Activated CD4-positive, CD25-positive, alpha-beta regulatory T cell treated with anti-CD3 and anti-CD28 coated beads, Interleukin-2, amount 50 U/mL, for 24 hours (primary cell): ENCODE measurements at regions not wholly inside any gene's neighbourhood (a gene's known extent, or its start where the extent isn't known, plus 50 kb on each side); places are given as distances from the start of the nearest gene placed in this dataset.

Source experiments
- ATAC-seq, 2 donors: fragments of 150-1000 bp; cut with Tn5 transposase; one replicate each; pipeline ENCODE4 v1.10.0; 2021; ENCODE audit warnings: mild to moderate bottlenecking in 1 of 2, moderate library complexity in 1 of 2

DNA sequence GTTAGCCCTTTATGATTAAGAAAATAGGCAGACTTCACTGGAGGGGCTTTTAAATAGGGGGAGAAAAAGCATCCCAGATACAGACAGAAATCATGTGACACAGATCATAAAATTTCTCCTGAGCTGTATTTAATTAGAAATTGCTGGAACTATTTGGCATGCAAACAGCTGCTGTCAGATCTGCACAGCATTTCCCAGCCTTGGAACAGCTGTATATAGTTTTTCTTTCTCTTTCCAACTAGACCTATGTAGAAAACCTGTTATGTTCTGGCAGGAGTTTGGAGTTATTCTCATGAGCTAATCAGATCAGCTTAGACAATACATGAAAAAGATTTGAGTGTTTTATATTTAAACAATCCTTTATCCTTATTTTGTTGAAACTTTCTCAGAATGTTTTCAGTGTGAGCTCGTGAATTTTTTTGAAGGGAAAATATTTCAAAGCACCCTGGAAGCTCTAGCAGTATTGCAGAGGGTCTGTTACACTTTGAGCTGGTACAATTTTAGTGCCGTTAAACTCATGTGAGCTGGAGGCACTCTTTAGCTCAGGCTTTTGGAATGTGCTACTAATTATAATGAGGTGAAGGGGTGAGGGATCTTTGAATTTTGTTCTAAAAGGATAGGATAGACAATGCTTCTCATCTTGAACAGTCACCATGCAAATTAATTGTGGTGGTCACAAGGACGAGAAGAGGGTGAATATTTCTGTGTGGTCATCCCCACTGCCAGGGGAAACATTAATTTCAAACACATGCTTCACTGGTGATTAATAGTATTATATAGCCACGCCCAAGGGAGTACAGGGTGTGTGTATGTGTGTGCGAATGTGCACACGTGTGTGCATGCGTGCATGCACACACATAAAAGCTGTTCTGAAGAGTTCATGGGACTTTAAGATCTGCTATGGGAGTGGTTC lies 239.4 kb upstream of the FBXL7 start:
- no peak for ATAC-seq

GRCh38 chr5:15256485-15256884 lies 243.5 kb upstream of the FBXL7 start:
- ATAC-seq = no peak

- ATAC-seq = no peak
Measured at GRCh38 chr5:15255576-15255975, 244.4 kb upstream of the FBXL7 start.

DNA sequence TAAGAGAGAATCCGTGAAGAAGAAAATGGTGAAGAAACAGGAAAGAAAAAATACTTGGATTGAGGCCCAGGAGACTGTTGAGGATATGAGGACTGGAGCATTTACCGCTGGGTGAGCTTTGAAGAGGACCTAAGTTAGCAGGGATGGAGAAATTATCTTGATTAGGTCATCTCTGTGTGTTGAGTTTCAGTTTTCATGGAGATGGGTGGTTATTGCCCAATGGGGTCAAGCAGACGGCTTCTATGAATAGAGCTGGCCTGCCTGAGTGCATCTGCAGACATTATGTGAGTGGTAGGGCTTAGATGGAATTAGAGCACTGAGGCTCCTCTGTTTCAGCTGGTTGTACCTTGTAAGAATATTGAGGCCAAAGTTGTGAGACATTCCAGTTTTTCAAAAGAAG lies 245.4 kb upstream of the FBXL7 start:
- ATAC-seq = no peak

DNA sequence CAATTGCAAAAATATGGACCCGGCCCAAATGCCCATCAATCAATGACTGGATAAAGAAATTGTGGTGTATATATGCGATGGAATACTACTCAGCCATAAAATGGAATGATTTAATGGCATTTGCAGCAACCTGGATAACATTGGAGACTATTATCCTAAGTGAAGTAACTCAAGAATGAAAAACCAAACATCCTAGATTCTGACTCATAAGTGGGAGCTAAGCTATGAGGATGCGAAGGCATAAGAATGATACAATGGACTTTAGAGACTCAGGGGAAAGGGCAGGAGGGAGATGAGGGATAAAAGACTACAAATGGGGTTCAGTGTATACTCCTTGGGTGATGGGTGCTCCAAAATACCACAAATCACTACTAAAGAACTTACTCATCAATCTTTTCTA lies 247.6 kb upstream of the FBXL7 start:
- ATAC-seq = no peak

DNA sequence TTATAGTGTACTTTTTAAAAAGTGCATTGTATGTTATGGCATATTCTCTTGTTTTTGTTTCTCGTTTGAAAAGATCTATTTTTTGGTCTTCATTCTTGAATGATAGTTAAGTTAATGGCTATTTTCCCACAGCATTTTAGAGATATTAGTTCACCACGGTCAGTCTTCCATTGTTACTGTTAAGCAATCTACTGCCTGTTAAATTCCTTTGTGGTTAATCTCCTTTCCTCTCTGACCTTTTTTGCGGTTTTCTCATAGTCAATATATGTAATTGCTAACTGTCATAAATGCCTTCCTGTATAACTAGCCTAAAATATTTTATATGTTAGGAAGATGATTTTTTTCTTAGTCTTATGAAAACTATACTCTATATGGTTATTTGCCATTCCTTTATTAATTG lies 250.8 kb upstream of the FBXL7 start:
- ATAC-seq = no peak

- no peak for ATAC-seq
Measured at GRCh38 chr5:15248731-15249130, 251.2 kb upstream of the FBXL7 start.

- no peak for ATAC-seq
Measured at GRCh38 chr5:15245913-15246312, 254.1 kb upstream of the FBXL7 start.

GRCh38 chr5:15243301-15244020 lies 256.5 kb upstream of the FBXL7 start:
- no peak for ATAC-seq

- no peak for ATAC-seq
Measured at GRCh38 chr5:15241216-15241821, 258.7 kb upstream of the FBXL7 start.

- no peak for ATAC-seq
Measured at GRCh38 chr5:15238006-15238405, 262.0 kb upstream of the FBXL7 start.

DNA sequence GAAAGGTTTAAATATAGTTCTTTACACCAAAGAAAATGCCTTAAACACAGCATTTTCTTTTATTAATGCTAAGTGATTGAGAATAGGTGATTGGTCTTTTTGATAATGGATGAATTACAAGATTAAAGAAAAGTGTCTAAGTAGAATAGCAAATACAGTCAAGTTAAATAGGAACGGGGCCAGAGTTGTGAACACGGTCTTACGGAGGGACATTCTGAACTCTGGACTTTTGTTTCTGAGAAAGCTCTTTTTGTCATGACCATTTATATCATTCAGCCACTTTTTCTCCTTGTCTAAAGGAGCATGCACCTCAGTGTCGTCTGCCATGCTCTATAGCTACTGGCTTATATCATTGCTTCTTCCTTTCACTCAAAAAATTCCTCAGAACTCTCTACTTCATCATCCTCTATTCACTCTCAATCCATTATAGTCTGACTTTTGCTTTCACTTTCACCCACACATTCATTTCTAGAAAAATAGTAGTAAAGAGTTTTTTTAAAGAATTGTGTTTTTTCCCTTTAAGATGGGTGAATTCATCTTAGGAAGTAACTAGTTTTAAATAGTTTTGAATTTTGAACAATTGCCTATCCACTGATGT lies 263.0 kb upstream of the FBXL7 start:
- no peak for ATAC-seq

GRCh38 chr5:15234911-15235310 lies 265.1 kb upstream of the FBXL7 start:
- no peak for ATAC-seq

GRCh38 chr5:15234366-15234765 lies 265.6 kb upstream of the FBXL7 start:
- ATAC-seq = no peak

DNA sequence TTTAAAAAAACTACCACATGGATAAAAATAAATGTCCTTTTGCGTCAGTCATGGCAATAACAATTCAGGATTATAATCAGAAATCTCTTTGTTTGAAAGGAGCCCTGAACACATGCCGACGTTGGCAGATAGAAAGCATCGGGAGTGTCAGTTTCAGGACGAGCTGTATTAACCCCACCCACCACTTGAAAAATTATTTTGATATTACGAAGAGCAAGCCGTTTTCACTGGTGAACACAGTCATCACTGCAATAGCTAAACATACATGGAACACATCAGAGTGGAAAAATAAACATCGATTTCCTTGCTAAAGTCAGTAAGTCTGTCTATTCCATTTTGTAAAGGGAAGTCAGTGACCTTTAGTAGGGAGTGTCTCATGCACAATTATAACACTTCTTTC lies 266.4 kb upstream of the FBXL7 start:
- ATAC-seq = no peak

- ATAC-seq = no peak
Measured at GRCh38 chr5:15222156-15222555, 277.8 kb upstream of the FBXL7 start.

- ATAC-seq = no peak
Measured at GRCh38 chr5:15220642-15221173, 279.3 kb upstream of the FBXL7 start.

GRCh38 chr5:15215056-15215455 lies 284.9 kb upstream of the FBXL7 start:
- ATAC-seq = no peak

DNA sequence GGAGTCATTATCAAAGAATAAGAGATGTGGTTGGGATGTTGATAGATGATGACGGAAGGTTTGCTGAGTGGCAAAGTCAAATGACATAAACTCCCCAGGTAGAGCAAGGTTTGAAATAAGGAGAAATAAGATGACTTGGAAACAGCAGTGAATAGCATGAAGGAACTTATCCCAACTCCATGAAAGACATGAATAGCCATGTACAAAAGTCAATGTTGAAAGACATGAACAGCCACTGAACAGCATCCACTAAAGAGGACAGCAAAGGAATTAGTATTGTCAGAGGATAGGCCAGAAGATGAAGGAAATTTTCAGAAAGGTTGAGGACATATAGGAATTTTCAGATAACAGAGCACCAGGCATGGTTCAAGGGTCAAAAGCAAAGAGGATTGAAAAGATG lies 286.0 kb upstream of the FBXL7 start:
- no peak for ATAC-seq

GRCh38 chr5:15209053-15209762 lies 290.8 kb upstream of the FBXL7 start:
- ATAC-seq = no peak

DNA sequence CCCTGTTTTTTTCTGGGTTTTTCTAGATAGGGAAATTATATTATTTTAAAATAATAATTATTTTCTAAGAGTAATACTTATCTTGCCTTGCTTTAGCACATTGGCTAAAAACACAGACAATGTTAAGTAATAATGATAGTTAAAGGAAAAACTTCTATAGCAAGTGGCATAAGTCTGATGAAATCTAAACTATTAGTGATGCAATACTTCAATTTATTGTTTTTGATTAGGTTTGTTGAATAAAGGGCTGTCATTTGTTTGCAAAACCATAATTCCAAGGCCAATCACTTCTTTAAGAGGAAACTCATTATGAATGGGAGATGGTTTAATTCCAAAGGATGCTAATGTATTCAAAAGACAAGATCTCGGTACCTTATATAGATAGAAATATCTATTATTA lies 293.8 kb upstream of the FBXL7 start:
- ATAC-seq = no peak

DNA sequence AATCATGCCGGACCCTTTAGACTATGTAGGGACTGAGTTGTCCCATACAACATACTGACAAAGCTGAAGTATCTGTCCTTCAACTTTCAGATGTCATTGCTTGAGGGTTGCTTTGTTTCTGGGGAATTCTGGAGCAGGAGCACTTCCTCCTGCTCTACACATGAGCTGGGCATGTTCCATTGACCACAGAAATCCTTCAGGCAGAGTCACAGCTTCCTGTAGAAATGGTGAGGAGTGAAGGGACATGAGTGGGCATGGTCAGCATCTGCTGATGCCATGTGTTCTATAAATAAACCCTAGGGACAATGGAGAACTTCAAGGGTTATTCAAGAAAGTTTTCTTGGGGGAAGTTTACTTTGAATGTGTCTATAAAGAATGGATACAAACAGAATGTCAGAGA lies 296.6 kb upstream of the FBXL7 start:
- ATAC-seq = no peak
